Superior temporal gyrus (tissue), 1 donor: ENCODE measurements at regions not wholly inside any gene's neighbourhood (a gene's known extent, or its start where the extent isn't known, plus 50 kb on each side); places are given as distances from the start of the nearest gene placed in this dataset.

Experiments
- DNase-seq: peaks from one replicate; pipeline ENCODE4 v3.0.0-alpha.2; 2016; ENCODE audit errors: extremely low spot score

DNA sequence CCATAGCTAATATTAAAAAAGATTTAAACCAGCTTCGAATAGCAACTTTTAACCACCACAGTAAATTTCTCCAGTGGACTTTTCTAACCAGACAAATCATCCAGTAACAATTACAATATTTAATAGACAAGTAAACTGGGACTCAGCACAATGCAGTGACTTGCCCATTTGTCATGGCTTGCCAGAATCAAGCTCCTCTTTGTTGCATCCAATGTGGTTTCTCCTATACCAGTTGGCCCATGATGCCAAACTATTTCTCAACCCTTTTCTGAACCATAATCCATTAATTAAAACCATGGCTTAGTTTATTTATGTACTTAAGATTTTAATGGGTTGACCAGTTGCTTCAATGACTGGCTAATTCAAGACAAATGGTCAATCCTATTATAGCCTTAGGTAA, 64.4 kb downstream of the DIO2 start:
- no peak for DNase-seq

DNA sequence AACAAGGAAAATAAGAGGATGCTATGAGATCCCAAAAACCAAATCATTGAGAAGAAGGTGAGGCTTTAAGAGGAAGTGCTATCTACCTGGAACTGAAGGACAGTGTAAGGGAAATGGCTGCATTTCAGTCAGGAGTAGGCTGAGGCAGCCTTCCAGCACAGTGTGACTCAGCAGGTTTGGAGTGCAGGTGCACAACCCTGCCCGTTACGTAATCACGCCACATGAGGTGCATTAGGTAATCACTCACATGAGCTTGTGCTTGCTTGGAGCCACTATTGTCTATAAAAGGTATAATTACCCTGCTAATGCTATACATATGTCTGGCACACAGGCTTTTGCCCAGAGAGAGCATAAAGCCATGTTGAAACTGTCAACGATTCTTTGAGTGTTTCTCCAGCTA, 74.9 kb downstream of the DIO2 start:
- no peak for DNase-seq

DNA sequence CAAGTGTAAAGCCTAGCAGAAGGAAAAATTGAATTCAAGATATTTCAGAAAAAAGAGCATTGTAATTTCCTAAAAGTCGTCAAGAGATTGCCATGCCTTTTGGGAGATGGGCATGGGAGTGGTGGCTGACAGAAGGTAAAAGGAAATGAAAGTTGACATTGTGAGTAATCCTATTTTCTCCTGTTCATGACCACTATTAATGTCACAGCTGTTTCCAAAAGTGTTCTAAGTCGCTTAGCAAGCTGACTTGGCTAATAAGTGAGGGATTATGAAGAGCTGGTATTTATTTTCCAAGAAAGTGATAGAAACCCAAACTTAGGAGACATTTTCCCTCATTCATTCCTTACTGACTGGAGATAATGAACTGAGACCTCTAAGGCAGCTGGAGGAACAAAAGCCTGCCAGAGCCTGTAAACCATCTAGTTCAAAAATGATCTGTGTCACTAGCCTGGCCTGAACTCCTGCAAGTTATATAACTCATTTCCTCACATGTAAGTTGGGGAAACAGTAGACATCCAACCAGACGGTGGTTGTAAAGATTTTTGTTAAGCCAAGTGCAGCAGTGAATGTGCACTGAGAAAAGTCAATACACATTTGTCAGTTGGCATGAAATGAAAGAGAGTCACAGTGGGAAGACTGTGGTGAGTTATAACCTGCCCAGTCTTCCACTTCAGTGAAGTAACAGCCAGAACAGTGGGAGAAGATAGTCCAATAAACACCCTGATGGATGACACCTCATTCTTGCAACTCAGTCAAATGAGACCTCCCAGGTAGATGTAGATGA, 75.8 kb downstream of the DIO2 start:
- DNase-seq, result no peak

DNA sequence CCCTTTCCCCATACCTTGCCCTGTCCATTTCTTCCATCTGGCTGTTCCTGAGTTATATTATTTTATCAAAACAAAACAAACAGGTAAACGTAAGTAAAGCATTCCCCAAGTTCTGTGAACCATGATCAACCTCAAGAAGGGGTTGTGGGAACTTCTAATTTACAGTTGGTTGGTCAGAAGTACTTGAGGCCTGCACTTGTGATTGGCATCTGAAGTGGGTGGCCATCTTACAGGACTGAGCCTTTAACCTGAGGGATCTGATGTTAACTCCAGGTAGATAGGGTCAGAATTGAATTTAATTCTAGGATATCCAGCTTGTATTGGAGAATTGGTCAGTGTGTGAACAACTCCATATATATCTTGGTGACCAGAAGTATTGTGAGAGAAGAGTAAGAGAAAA, 77.0 kb downstream of the DIO2 start:
- DNase-seq, result no peak

DNA sequence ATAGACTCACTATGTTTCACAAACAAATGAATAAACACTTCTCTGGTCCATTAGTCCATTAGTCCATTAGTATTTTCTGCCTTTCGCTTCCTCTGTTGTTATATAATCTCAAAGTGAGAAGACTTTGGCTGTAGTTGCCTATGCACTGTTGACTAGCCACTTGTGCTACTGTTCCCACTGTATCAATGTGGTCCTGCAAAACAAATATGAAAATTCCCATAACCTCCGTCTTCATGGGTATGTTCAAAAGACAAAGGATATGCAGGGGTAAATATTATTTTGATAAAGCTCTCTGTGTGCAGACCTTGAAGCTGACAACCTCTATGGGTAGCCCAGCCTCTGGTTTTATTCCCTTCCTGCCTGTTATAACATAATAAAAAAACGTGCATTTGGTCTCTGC, 77.8 kb downstream of the DIO2 start:
- DNase-seq, result no peak

DNA sequence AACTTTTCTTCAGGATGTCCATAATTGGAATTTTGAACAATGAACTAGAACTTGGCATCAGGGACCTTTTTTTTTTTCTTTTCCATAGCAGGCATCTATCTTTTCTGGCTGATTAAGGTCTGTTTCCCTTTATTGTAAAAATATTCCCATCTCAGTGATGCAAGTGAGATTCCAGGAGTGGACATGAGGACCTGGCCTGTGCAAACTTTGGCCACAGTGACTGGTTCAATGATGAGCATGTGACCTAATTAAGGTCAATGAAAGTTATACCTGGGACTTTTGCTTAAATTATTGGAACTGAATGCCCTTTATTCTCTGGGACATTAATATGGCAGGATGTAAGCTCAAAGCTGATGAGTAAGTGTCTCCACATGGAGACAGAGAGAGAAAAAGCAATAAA, 83.8 kb downstream of the DIO2 start:
- DNase-seq, result no peak

DNA sequence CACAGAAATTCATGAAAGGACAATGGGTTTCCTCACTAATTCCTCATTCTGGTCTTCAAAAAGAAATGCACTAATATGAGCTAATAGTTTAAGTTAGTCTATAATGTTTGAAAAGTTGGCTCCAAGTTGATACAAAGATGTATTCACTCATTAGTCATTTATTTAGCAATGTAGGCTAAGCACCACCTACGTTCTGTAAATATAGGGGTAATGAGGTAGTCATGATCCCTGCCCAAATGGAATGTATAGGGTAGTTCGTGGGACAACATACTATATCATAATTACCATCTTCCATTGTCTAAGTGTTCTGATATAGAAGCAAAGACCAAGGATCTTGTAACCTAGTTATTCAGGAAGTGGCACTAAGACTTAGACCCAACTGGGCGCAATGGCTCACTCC, 86.5 kb downstream of the DIO2 start:
- no peak for DNase-seq

DNA sequence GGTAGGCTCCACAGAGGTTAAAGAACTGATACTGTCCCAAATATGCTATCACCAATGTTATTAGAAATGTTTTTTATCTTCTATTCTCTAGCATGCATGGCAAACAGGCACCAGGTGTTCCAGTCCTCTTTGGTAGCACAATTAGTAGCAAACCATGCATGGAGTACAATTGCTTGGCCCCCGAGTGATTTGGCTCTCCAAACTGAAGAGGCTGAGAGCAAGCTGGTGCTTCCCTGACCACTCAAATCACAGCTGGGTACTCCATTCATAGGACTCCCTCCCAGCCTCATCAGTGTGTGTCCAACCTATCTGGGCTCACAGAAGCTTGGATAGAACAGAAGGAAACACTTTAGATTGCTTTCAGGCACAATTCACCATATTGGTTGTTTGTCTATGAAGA, 93.4 kb downstream of the DIO2 start:
- DNase-seq, result no peak

DNA sequence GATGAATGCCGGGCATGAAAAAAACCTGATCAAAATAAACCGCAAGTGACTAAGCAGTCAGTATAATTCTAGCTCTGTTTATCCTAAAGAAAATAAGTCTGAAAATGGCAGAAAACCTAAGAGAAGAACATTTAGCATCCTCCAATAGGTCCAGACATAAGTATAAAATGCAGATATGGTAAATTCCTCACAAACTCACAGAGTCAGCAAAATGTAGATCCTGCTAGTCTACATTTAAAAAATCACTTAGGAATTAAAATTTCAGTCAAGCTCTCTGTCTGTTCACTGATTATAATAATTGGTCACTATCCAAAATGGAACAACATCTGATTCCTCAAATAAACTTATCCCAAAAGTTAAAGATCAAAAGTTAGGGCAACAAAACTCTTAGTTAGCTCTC, 95.1 kb downstream of the DIO2 start:
- DNase-seq, result no peak

DNA sequence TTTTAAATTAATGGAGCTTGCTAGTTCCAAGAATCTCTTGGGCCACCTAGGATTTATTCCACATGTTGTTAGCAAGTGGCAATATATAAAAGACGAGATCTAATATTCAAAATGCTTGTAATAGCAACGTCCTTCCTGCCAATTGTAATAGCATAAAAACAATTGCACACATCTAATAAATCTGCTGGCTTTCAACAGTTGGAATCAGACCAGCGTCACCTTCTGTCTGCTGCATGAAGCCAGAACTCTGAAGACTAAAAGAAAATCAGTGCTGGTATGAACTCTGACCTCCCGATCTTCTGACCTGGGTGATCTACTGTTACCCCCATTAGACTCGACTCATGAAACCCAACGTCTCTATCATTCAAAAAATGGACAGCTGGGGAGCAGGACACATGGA, 100.6 kb downstream of the DIO2 start:
- no peak for DNase-seq

DNA sequence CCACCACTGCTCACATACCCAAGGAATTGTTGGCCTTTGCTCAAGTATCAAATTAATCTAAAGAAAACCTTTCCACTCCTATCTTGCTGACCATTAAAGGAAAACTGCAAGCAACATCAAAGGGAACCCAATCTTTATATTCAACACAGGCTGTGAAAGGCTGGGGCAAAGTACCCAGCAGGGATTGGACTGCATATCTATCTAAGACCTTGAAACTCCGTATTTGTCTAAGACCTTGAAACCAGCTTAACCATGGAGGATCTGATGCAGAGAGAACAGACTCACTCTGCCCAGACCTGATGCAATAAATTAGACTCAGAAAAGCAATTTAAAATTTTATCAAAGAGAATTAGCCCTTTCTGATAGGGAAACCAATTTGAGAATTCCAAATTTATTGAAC, 102.2 kb downstream of the DIO2 start:
- no peak for DNase-seq

DNA sequence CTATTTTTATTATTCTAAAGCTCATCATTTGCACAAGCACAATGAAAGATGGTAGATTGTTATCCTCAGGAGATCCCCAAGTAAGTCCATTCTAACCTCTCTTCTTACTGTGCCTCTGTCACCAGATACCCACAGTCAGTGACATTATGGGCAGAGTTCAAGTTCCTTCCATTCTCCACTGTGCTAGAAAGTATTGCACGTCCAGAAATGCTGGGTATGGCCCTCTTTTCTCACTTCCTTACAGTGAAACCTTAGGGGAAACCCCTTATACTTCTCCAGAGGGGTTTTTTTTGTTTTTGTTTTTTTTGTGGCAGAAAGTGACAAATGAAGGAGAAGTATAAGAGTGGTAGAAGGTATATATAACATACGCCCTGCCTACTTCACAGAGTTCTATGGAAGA, 102.9 kb downstream of the DIO2 start:
- DNase-seq, result no peak

DNA sequence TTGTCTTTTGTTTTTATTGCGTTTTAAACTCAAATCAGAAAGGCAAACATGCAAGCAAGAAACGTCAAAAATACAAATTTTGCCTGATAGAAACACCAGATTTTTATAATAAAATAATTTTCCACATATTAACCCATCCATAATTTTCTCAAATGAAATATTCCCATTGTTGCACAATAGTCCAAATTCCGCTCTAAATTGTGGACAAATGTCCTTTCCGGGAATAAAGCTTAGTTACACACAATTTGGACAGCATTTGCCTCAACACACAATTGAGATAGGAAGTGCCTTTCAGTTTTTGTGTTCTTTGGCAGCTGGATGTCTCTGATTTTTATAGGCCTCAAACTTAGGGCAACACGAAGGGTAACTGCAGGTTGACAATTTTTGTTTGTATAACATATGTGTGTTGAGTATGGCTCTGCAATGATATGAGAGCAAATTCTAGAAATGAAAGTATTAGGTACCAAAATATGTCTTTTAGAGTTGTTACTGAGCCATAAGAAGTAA, 105.8 kb downstream of the DIO2 start:
- DNase-seq, result no peak

DNA sequence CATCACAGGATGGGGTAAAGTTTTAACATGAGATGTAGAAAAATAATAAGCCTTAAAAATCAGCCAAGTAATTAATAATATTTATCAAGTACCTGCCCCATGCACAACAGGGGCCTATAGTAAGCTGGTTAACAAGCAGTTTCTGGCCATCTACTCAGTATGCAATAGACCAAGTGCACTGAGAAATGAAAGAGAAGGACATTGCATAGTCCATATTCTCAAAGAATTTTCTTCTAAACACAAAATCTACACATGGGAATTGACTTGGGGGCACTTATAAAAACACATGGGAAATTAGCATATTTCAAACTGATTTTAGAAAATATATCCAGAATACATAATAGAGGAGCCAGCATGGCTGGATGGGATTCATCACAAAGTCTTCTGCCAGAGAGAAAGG, 109.5 kb downstream of the DIO2 start:
- no peak for DNase-seq

DNA sequence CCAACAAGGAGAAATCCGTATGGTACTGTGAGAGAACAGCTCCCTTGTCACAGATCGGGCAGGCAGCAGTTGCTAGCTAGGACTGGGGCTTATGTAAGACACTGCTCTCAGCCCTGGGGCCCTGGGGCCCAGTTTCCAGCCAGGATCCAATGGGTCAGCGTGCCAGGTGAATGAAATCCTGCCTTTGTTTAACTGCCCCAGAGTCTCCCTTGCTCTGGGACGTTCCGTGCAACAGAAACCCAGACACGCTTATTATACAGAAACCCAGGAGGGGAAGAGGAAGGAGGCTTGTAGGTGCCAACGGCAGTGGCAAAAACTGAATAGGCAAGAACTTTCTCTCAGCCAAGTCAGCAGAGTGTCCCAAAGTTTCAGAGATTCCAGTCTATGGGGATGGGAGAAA, 110.6 kb downstream of the DIO2 start:
- DNase-seq, result peak; percentile 22

DNA sequence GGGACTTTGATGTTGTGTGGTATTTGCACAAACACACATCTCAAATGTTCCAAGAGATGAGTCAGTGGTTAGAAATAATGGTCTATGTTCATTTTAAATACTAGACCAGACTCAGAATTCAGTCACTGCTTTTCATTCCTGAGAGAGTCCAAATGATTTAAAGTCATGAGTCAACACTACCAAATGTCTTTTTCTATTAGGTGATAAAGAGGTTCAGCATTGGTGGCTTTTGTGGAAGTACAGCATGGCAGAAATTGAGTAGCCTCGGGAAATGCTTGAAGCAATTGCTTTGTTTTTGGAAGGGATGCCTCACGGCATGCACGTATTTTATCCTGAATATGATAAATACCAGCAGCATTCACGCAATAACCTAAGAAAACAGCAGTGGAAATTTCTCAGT, 115.7 kb downstream of the DIO2 start:
- no peak for DNase-seq

DNA sequence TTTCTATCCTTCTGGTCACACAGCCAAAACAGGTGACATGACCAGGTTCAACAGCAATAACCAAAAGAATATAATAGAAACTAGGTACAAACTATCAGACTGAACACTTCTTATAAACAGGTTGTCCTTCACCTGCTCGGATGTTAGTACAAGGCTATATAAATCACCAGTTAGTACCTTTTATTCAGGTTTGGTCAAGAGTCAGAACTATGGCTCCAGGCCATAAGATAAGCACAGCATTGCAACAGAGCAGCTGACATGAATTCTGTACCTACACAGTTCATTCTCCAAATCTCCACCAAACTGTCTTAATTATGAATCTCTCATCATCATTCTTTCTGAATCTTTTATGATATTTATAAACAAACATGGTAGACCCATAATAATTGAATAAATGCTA, 123.9 kb downstream of the DIO2 start:
- DNase-seq, result no peak

DNA sequence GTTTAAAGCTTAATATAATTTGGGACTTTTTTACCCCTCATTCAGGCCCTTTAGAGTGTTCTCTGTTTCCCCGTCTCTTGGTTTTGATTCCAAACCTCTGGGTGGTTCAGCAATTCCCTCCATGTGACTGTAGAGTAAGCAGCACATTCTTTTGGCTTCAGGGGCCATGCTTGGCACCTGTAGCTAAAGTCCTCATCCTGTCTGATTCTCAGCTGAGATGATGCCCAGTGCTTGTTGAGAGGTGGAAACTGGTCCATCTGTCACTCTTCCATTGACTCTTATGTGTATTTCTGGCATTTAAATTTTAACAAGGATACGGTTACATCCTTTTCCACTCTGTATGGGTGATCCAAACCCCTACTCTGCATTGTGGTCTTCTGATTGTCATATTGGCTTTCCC, 127.1 kb downstream of the DIO2 start:
- no peak for DNase-seq

DNA sequence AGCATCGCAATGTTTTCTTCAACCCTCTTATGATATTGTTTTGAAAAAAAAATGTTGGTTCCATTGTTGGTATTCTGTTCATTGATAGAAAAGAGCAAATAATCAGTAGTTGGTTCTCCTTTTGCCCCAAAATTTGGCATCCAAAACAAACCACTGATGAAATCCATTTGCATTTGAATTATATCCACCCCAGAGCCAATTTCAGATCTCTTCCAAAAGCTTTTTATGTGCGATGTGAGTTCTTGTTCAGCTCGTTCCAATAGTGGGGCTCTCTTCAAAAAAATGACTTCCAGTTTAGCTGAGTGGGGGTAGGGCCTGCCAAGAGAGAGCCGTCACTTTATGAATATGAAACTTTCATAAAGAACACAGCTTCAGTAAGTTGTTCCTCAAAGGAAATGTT, 130.7 kb downstream of the DIO2 start:
- peak; percentile 29 for DNase-seq

DNA sequence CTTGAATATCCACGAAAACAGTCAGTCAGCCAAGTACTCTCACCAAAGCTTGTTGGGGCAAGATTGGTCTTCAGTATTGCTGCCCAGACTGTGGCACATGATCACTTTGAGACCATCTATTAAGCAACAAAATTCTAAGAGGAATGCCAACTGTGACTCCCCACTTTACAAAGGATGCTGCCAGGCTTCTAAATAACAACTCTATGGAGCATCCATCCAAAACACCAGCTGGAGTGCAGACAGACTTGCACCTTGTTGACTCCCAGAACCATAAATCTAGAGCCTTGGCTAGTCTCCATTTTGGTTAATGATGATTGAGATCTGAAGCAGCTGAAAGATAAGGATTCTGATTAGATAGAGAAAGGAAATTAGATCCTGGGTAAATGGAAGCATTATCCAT, 132.8 kb downstream of the DIO2 start:
- no peak for DNase-seq

DNA sequence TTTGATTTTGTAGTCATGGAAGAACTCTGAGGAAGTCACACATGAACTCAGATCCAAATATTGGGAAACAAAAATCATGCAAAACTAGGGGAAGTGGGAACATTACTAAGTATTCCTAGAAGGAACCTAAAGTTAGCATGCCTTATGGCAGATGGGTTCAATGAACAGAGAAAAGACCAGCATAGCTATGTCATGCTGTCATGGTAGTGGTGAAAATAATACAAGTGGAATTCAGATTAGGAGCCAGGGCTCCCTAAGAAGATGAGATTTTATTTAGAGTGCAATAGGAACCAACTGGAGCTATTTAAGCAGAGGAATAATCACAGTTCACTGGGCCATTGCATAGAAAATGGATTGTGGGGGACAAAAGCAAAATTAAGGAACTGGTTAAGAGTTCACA, 134.0 kb downstream of the DIO2 start:
- DNase-seq, result no peak

DNA sequence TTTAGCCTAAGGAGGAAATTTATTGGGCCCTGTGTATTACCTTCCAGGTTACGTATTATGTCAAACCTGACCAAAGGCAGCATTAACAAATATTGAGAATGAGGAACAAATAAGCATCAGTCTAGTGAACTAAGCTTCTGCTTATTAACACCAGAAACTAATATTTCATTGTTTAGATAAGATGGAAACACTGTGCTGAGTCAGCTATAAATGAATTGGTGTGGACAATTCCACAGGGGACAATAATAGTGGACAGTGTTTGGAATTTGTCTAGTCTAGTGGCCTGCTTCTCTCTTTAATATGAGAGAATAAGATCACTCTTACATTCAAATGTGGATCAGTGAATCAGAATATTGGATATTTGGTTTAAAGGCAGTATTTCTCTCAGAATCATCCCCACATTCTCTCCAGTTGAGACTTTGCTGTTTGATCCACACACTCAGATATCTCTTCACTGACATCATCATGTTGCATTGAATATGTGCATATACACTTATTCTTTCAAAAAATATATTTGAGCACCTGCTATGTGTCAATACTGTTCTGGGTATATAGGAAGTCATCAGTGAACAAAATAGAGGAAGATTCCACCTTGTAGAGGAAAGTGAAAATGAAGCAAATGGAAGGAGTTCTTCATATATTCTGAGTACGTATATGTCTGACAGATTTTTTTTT, 136.3 kb downstream of the DIO2 start:
- DNase-seq, result no peak

DNA sequence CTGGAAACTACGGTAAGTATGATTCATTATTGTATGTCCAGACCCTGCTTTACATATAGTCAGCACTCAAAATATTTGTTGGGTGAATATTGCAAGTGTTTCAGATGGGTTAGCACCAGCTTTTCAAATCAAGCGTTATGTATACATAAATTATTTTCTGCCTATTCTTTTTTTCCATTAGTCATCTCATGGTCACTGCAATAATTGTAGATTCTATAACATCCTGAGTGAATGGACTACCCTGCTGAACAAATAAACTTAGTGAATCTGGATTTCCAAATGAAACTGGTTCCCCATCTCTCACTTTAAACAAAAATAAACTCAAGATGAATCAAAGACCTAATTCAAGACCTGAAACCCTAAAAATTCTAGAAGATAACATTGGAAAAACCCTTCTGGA, 152.3 kb downstream of the DIO2 start:
- no peak for DNase-seq

DNA sequence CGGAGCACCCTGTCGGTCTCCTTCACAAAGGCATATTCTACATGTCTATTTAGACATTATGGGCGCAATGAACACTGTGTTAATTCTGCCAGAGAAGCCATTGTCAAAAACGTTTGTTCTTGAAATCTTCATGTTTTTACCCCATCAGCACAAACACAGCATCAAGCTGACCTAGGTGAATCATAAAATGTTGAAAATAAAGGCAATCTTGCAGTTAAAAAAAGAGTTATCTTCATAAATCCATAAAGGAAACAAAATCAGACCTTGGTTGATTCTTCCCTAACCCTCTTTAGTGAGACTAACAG, 154.9 kb downstream of the DIO2 start:
- DNase-seq, result no peak
